HG03342 (cell line): ENCODE measurements at regions not wholly inside any gene's neighbourhood (a gene's known extent, or its start where the extent isn't known, plus 50 kb on each side); places are given as distances from the start of the nearest gene placed in this dataset.

Source experiments
- ATAC-seq: cut with Tn5 transposase; IDR thresholded peaks from one replicate; pipeline ENCODE4 v1.9.1; 2021; ENCODE audit warnings: mild to moderate bottlenecking, moderate library complexity; ENCODE audit not compliant: unreplicated experiment

DNA sequence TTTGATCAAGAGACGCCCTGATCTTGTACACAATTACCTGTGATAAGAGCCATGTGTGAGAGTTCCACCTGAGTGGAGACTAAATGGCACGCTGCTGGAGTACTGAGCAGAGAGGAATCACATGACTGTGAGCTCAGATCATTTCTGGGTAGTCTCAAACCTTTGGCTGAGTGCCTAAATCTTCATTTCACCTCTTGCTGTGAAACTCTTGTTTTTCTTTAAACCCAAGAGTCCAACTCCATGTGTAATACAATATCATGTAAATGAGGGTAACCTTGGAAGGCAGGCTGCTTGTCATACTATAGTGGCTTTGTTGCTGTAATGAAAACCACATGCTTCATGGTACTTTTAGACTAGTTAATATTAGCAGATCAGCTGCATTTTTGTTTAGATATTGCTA, 156.9 kb downstream of the CAND1 start:
- no peak for ATAC-seq

DNA sequence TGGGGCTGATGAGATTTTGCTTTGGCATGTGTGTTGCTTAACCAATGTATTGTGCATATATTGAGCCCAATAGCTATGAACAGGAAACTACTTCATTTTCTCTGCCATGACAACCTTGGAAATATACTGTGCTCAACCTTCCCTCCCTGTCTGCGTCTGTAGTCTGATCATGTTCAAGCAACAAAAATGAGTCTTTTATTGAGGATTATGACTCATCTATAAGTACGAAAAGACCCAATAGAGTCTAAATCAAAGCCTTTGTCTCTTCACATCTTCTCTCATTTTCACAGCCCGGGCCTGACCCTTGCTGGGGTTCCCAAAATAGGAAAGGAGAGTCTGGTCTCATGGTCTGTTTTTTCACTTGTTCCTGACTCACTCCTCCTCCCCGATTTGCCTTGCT, 158.2 kb downstream of the CAND1 start:
- ATAC-seq: no peak

DNA sequence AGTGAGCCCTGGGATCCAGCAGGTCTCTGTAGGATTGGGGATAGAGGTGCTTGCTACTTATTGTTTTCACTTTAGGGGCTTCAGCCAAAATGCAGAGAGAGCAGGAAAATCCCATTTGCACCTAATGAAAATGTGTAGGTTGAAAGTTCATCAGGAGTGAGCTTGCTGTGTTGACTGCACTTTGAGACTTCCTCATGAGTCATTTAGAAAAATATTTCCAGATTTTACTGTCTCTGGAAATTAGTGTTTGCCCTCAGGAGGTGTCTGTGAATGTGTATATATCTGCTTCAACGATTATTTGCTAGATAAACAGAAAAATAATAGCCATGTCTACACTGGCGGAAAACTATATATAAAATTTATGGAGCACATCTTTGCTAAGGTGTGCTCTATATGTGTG, 159.3 kb downstream of the CAND1 start:
- no peak for ATAC-seq

DNA sequence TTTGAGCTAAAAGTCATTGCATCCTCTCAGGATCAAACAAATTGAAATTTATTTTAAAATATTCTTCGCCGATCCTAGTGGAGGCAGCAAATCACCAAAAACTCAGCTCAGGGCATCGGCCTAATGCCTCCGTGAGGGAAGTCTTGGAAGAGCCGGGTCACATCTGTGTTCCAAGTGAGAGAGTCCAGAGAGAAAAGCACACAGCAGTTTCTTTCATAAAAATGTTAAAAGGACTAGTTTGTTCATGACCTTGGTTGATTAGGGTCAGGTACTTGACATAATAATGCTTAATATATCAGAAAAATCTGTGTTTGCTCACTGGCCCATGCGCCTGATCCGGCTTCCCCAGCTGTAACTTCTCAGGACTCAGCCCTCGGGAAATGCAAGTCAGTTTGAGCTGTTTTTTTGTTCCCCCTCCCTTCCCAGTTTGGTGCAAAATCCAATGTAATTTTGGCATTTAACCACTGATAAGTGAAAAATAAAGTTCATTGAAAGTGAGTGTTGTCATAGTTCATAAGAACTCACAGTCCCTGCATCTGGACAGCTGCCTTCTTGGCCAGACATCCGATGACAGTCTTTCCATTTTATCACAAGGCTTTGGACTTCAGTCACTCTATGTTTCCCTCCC, 161.7 kb downstream of the CAND1 start:
- ATAC-seq: no peak

DNA sequence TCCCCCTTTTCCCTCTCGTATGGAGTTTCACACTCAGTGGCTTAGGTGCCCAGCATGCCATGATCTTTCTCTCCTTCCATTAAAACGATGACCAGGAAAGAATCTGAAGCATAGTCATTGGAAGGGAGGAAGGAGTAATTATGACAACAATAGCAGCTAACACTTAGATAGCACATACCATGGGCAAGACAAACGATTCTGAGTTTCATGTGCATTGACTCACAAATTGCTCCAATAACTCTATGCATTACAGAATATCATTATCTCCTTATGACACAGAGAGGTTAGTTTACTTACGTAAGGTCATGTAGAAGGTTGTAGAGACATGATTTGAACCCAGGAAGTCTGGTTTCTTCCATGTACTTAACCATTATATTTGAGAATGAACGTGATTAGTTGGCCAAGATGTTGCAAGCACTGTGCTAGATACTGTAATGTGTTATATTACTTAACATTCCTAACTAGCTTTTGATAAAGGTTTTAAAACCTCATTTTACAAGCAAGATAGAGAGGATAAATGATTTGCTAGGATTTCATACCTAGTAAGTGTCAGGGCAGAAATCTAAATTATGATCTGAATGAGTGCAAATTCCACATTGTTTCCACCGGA, 162.4 kb downstream of the CAND1 start:
- no peak for ATAC-seq

DNA sequence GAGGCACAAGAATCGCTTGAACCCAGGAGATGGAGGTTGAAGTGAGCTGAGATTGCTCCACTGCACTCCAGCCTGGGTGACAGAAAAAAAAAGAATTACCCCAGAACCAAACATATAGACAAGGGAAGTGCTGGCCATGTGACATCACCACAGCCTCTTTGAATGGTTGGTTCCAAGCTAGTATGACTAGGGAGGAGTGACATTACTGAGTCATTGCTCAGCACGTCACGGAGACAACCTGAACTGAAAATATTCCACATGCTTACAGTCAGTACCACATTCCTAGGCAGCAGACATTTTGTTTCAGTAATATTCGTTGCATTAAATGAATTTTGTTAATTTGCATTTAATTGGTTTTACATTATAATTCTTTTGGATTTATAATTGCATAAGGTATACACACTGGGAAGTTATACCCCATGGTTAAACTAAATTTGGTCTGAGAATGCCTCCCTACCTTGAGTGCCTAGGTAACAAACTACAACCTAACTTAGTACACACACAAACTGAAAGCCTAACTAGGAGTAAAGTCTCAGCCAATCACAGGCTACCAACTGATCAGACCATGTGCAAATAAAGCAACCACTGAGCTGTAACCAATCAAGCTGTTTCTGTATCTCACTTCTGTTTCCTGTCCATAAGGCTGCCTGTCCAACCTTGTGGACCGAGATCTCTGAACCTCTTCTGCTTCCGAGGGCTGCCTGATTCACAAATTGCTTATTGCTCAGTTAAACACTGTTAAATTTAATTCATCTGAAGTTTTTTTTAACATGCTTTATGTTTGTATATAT, 164.4 kb downstream of the CAND1 start:
- peak; percentile 91 for ATAC-seq

DNA sequence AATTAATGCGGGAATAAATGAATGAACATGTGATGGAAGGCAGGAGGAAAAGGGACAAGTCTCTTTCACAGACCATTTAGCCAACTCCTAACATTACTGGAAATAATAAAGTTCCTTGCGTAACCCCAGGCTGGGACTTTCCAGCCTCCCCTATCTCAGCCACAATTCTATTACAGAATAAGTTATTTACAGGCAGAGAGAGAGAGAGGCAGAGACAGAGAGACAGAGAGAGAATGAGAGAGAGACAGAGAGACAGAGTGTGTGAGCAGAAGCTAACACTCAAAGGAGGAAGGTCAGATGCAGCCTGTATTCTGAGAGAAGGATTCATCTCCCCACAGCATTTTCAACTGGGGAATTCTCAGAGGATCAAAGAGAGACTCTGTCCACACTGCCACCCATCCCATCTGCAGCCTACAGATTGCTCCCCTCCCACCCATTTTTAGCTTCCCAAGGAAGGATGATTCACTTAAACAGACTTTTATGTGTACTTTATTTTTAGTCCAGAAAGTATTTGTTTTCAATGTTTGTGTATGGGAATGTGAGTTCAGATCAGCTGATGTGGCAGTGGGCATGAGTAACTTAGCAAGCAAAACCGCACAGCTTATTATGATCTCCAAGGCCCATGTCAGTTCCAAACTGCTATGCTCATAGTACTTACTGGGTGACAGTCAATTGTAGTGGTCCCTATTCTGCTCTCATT, 165.7 kb downstream of the CAND1 start:
- ATAC-seq: no peak

DNA sequence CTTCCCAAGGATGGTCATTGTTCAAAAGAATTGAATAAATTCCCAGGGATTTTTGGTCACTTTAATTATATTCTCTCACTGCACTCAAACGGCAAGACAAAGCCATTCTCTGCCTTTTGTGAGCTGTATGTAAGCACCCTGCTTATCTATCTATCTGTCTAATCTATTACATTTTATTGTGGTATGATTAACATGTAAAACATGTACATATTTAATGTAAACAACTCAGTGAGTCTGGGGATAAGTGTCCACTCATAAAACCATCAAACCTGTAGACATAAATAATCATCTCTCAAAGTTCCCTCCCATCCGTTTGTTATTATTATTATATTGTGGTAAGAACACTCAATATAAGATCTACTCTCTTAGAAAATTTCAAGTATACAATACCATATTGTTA, 167.1 kb downstream of the CAND1 start:
- ATAC-seq: no peak

DNA sequence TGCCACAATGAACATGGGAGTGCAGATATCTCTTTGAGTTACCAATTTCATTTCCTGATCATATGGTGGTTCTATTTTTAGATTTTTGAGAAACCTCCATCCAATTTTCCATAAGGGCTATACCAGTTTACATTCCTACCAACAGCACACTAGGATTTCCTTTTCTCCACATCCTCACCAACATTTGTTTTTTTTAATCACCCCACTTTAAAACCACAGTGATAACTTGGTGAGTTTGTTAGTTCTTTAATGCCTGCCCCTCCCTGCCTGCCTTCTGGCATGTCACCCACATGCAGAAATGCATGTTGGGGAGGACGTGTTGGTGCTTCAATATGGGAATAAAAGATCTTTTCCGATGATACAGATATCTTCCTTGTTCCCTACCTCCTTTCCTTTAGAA, 167.9 kb downstream of the CAND1 start:
- ATAC-seq: no peak

DNA sequence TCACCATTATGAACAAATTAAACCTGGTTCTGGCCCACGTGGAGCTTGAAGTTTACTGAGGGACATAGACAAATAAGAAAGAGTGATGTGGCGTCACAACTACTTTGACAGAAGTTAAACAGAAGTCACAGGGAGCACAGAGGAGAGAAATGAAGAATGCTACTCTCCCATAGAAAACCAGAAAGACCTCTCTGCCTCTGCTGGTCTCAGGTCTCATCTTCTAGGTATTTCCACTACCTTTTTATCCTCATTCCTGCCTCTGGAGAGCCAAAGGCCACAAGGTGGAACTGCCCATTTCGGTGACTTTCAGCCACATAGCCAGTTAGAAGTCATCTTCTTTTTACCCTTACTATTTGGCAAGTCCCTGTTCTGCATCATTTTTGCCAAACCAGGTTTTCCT, 170.5 kb downstream of the CAND1 start:
- ATAC-seq: no peak

DNA sequence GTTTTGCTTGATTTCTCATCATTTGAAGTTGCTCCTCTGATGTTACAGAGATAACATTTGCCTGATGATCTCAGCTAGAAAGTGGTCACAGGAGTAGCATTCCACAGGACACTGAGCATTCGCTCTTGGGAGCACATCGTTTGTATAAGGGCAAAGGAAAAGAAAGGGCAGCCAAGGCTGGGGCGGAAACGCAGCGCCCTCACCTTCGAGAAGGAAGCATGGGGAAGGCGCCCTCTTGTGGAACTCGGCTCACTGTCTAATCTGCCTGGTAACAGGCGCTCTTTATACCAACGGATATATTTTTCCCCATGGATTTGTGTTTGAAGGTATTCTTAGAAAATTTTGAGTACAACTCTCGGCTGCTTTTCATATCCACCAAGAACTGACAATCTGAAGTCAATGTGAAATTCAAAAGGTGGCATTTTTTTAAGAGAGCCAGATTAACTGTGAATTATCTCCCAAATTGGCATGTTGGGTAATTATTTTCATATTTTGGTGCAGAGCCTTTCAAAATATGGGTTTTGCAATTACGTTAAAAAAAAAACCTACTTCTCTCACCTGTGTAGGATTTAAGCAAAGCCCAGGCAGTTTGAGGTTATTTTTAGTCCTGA, 172.7 kb downstream of the CAND1 start:
- peak; percentile 94 for ATAC-seq

DNA sequence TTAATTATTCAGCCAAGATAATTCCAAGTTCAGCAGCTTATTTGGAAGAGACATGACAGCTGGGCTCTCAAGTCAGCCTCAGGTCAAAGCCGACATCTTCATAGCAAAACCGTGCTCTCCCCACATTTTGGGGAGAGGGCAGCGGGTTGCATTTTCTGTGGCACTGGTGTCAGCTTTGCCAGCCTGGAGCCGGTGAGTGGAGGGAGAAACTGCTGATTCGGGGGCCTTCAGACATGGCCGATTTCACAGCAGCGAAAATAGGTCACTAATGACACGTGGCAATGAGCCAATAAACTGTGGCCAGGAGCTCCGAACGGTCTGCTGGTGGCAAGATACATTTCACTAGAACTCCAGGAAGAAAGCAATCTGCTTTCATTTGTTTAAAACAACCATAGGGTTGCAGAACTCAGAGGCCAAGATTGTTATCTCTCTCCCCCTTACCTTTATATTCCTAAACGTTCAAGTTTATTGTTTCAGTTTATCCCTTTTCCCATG, 173.2 kb downstream of the CAND1 start:
- ATAC-seq: no peak

DNA sequence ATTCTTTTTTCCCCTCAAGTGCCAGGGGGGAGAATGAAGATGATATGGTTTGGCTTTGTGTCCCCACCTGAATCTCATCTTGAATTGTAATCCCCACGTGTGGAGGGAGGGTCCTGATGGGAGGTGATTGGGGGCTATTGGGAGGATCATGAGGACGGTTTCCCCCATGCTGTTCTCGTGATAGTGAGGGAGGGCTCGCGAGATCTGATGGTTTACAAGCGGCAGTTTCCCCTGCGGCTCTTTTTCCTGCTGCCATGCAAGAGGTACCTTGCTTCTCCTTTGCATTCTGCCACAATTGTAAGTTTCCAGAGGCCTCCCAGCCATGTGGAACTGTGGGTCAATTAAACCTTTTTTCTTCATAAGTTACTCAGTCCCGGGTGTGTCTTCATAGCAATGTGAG, 173.7 kb downstream of the CAND1 start:
- ATAC-seq: no peak

DNA sequence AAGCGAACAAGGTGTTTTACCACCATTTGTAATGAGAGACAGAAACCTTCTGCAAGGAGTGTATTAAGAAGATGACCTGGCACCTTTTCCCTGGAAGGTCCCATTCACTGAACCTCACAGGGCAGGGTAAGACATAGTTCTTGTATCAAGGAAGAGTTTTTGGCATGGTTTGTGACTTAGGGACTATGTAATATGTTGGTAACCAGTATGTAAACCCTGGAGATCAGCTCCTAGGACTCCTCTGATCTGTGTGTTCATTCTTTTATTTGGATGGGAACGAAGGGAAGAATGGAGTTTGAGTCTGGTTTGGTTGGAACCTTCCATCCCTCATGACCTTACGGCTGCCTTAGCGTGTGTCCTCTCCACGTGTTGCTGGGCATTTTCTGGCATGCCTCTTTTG, 175.4 kb downstream of the CAND1 start:
- ATAC-seq: no peak

DNA sequence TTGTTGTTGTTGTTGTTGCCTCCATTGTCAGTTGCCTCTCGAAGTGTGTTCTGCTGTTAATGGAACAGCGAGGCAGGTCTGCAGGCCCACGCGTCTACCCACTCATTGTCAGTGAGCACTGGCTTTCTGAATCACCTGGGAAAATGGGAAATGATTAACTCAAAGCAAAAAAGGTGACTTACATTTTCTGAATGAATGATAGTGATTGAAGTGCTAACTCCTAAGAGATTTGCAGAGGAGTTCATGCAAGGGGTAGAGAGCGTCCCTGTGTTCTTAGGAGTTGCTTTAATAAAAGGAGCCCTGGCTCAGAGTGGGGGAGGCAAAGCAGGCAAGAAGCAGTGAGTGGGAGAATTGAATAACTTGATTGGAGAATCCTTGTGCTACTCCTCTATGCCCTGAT, 177.6 kb downstream of the CAND1 start:
- no peak for ATAC-seq

DNA sequence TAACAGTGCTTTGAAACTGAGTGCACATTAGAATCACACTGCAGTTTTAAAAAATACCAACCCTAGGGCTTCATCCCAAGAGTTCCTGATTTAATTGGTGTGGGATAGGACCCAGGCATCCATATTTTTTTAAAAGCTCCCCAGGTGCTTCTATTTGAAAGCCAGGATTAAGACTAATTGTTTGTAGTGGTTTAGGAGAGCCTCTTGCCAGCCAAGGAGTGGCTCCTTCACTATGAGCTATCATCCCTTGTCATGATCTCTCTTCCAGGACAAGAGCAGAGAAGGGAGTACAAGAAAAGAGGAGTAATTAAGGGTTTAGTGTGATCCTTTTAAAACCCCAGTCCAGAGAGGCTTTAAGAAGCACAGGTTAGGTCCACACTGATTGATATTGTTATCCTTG, 178.0 kb downstream of the CAND1 start:
- no peak for ATAC-seq

DNA sequence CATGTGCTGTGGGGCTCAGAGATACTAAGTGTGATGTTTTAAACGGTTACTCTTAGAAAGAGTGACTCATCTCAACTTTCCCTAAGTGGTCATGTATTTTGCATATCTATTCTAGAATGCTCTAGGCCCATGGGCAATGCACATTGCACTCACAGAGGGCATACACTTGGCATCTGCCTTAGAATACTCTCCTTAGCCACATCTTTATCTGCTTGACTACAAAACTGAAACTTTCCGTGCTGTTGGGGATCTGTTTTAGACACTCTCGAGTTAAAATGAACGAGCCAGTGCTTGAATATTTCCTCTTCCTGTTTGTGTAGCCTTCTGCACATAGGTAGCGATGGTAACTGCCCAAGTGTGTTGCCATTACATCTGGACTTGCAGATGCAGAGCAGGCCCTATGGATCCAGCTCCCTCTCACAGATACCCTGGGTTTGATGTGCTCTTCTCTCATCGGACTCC, 180.5 kb downstream of the CAND1 start:
- ATAC-seq: peak; percentile 74

DNA sequence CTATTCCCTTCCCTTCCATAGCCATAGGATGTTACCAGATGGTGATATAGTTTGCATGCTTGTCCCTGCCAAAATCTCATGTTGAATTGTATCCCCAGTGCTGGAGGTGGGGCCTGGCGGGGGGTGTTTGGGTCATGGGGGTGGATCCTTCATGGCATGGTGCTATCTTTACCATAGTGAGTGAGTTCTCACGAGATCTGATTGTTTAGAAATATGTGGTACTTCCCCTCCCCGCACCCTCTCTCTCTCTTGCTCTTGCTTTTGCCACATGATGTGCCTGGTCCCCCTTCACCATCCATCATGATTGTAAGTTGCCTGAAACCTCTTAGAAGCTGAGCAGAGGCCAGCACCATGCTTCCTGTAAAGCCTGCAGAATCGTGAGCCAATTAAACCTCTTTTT, 181.3 kb downstream of the CAND1 start:
- ATAC-seq: no peak

DNA sequence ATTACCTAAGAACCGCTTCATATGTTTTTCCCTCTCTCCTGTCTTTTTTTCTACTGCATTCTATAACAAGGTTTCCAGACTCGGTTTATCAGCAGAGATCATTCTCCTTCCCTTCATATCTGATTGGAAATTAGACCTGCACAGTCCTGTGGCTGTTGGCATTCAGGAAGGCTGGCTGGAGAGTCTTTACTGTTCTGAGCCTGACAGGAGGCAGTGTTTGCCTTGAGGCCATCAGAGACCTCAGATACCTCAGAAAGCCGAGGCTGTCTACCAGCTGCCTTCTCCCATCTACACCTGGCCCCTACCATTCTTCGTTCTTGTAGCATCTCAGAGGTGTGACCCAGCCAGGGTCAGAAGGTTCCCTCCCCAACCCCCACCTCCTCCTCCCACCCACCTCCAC, 182.0 kb downstream of the CAND1 start:
- ATAC-seq: no peak

DNA sequence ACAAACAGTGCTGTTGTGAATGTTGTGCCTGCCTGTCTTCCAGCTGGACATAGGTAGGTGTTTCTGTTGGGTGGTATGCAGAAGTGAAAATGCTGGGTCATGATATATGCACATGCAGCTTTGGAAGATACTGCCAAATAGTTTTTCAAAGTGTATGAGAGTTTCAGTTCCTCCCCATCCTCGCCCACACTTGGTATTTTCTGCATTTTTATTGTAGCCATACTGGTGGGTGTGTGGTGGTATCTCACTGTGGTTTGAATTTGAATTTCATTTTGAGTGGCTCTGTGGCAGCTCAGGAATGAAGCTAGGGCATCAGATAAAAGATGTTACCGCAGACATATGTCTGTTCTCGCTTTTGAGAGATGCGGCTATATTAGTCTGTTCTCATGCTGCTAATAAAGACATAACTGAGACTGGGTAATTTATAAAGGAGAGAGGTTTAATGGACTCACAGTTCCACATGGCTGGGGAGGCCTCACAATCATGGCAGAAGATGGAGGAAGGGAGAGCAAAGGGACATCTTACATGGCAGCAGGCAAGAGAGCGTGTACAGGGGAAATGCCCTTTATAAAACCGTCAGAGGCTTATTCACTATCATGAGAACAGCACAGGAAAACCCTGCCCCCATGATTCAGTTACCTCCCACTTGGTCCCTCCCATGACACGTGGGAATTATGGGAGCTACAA, 183.1 kb downstream of the CAND1 start:
- peak; percentile 48 for ATAC-seq
